CD4-positive, alpha-beta T cell treated with Interleukin-6 at 100 ng/mL for 8 hours (primary cell): ENCODE measurements at regions not wholly inside any gene's neighbourhood (a gene's known extent, or its start where the extent isn't known, plus 50 kb on each side); places are given as distances from the start of the nearest gene placed in this dataset.

Source experiments
- DNase-seq: peaks from one replicate; pipeline ENCODE4 v3.0.0-alpha.2; 2020; ENCODE audit warnings: mixed read lengths, low spot score

GRCh38 chr1:182193908-182194550 is 132.5 kb upstream of the ZNF648 start:
- no peak for DNase-seq

- DNase-seq, result no peak
Observed at GRCh38 chr1:182192966-182193365, 131.5 kb upstream of the ZNF648 start.

GRCh38 chr1:182192215-182192614 is 130.7 kb upstream of the ZNF648 start:
- no peak for DNase-seq

- DNase-seq, result no peak
Observed at GRCh38 chr1:182191381-182192115, 130.0 kb upstream of the ZNF648 start.

DNA sequence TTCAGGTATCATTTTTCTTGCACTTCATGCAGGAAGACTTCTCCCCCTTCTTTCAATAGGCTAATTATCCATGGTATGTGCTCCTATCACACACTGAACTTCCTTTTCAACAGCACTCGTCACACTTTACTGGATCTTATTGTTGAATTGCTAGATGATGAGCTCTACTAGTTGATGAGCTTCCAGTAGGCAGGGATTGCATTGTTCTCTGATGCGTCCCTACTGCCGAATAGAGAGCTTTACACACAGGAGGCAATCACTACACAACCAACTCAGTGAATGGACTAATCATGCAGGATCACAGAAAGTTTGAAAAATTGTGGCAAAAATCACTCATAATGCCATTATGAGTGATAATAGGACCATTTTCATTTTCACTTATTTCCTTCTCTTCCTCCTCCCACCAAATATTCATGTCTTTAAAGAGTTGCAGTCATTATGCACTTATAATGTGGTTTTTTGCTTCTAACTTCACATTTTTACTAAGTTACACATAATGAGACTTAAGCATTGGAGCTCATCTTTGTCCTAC is 128.1 kb upstream of the ZNF648 start:
- DNase-seq, result no peak

- DNase-seq, result no peak
Observed at GRCh38 chr1:182186757-182187146, 125.2 kb upstream of the ZNF648 start.

- no peak for DNase-seq
Observed at GRCh38 chr1:182185842-182186756, 124.6 kb upstream of the ZNF648 start.

DNA sequence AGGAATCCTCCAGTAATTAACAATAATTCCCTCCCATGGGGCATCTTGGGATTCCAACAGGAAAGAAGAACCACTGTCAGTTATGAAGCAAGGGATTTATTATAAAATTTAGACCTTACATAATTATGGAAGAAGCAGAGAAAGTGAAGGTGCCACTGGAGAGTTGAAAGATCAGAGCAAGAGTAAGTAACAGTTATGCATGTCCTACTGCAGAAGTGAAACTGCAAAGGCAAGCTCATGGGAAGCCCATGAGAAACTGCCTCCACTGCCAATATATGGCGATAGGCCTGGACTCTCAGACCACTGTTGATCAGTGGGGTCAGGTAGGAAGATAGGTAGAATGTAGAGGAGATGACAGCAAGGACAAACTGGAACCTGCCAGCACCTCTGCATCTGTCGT is 123.6 kb upstream of the ZNF648 start:
- DNase-seq, result no peak

DNA sequence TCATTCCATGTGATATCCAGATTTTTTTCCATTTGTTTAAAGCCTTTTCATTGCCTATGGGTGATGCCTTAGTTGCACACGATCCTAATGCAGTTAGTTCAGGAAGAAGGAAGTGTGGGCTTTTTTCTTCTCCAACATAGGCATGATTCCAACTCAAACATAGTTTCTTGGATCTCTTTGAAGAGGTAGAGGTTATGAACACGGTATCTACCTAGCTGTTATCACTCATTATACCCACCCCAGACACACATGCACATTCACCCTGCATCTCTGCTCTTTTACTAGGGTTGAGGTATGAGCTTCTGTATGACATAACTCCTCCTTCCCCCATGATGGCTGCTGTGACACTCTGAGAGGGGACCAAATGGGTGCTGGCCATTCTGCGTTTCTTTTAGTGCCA is 122.1 kb upstream of the ZNF648 start:
- DNase-seq, result no peak

DNA sequence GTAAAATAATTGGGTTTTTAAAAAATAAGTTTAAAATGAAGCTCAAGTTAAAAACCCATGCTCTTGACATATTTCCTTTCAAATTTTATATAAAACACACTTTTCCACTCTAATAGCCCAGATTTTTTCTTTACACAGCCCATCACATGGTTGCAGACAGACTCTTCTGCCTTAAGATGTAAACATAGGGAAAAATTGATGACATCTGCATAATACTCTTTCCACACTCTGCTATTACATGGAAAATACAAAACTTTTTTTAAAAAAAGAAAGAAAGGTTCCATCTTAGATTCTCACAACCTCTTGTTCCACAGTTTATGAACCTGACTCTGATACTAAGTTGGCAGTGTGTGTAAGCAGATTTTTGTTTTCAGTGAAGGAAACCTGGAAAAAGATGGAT is 120.8 kb upstream of the ZNF648 start:
- no peak for DNase-seq

- DNase-seq, result no peak
Observed at GRCh38 chr1:182181167-182181572, 119.7 kb upstream of the ZNF648 start.

DNA sequence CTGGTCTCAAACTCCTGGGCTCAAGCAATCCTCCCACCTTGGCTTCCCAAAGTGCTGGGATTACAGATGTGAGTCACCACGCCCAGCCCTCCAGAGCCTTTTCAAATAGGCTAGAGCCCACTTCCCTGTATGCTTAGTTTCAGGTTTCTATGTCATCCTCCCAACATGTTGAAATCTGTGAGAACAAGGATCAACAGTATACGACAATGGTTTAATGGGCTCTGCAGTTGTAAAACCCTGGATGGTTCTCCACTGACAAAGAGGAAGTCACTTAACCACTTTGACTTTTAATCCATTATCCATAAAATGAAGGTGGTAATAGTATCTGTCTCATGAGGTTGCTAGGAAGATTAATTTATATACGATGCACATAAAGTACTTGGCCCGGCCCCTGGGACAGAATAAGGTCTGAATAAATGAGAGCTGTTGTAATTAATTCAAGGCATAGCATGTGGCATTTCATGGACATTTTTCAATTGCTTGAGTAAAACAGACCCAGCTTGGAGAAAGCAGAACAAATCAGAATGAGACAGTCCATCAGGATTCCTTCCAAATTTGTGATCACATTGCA is 113.9 kb upstream of the ZNF648 start:
- DNase-seq, result no peak

- no peak for DNase-seq
Observed at GRCh38 chr1:182174513-182174855, 113.0 kb upstream of the ZNF648 start.

DNA sequence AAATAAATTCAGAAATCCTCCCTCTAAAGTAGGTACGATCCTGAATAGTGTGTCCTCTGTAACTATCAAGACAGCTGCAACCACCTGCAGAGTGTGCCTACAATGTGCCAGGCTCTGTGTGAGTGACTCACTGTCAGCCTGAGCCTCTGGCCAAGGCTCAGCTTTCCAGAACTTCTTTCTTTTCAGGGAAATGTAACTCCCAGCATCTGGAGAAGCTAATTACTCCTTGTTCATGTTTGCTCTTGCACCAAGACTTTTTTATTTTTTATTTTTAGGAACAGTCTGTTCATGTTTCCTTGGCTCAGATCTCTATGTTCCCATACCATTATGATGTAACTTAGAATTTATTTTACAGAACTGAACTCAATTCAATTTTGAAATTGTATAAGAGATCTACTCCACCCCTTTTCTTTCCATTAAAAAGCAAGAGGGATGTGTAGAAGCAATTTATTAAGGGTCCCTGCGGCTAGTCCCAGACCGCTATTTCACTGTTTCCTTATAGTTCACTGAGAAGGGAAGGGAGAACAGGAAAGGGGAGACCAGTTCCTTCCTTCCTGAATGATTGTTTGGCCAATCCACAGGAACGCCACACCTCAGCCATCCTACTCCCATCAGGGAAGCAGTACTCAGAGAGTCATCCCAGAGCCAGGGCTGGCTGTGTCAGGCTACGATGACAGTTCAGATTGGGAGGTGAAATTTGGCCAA is 112.4 kb upstream of the ZNF648 start:
- DNase-seq, result no peak

GRCh38 chr1:182172699-182173098 is 111.2 kb upstream of the ZNF648 start:
- no peak for DNase-seq

GRCh38 chr1:182170891-182171461 is 109.5 kb upstream of the ZNF648 start:
- DNase-seq, result no peak

DNA sequence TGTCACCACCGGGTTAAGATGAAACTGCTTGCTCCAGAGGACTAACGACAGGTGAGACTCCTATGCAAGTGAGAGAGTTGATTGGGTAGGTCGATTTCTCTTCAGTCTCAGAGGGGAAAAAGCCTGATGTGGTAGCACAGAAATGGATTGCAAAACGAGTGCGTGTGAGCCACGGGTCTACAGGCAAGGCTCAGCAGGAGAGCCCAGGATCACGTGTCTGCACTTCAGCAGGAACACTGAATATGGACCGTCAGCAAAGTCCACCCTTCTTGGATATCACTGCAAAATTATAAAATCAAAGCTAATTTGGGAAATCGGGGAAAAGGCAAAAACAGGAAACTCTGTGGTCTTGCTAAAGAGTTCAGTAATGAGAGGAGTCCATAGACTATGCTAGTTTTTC is 107.7 kb upstream of the ZNF648 start:
- no peak for DNase-seq

DNA sequence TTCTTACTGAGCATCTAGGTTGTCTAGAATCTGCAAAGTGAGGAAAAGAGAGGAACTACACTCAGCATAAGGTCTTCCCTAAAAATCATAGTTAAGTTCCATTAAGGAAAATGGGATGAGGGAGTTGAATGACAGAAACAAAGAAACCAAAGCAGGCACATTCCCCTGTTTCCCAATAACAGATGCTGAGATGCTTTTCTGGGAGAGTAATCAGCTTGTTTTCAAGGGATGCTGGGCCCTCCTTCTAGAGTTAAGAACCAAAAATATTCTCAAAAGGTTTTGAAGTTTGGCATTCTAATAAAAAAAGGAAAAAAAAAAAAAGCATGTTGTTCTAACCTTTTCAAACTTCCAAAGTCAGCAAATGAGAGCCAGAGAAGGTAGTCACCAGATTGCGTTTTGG is 105.2 kb upstream of the ZNF648 start:
- no peak for DNase-seq

DNA sequence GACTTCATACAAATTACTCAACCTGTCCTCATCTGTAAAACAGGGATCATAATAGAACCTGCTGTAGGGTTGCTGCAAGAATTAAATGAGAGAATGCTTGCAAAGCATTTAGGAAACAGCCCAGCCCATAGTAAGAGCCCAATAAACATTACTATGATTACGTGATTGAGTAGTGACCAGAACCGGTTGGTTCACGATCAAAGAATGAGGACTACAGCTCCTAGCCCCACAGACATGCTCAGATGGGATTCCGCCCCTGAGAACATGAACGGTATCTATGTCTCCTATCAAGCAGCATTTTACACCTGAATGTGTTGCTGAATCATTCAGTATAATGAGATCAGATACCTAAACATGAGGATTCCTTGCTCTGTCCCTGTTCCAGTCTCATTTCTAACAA is 104.8 kb upstream of the ZNF648 start:
- DNase-seq, result no peak

DNA sequence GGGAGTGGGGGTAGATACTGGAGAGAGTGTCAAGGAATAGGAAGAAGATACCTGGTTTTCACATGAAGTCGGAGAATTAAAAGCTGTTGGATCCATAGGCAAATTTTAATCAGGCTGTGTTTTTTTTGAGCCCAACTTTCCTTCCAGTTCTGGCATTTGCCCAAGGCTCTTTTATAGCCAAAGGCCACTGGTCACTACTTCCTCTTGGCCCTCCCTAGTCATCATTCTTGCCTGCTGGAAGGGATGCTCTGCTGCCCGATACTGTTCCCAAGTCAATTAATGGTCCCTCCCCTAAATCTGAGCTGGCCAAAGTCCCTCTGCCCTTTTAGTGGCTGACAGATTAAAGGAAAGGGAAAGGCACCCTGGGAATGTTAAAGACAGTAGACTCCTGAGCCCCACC is 102.8 kb upstream of the ZNF648 start:
- DNase-seq, result no peak

DNA sequence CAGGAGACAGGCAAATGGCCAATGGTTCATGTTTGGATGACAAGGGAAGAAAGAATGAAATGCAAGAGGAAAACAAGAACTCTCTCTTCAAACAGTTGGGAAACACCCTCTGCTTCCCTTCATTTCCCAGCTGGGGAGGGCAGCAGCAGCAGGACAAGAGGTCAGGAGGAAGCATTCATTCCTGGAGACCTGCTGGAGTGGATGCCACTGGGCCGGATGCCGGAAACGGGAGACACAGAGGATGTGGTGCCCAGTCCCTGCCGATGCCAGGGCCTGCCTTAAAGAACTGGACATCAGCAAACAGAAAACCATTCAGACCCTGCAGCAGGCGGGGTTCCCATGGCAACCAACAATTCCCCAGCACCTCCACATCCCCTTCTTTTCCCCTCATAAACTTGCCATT is 102.3 kb upstream of the ZNF648 start:
- no peak for DNase-seq
